ENCODE measurements at regions not wholly inside any gene's neighbourhood (a gene's known extent, or its start where the extent isn't known, plus 50 kb on each side); places are given as distances from the start of the nearest gene placed in this dataset.

- H3K27ac ChIP-seq (ENCODE audit: low read depth in 1 of 2, low read length in 1 of 2), result no peak overlapping the region
- no peak overlapping the region for H3K4me3 ChIP-seq (ENCODE audit: low read length in 2 of 2)
- H3K9me3 ChIP-seq (ENCODE audit: control insufficient read depth in 2 of 2, insufficient read depth in 1 of 2, low read length in 1 of 2), result no peaks in the 10 kb centered on the region
- WGBS, result 98% methylated on average over 21 of the region's 21 CpGs
- H3K36me3 ChIP-seq (ENCODE audit: control insufficient read depth in 2 of 2, insufficient read depth in 2 of 2, low read length in 1 of 2), result no peaks in the 10 kb centered on the region
- H3K4me1 ChIP-seq (ENCODE audit: control insufficient read depth in 2 of 2, insufficient read depth in 2 of 2, low read length in 2 of 2), result peaks cover 29 to 77% of the 10 kb centered on the region in 2 donors
- DNase-seq (ENCODE audit: low read depth in 6 of 9, low spot score in 9 of 9), result no peak
- peaks cover 0 to 10% of the 10 kb centered on the region in 2 donors for H3K27me3 ChIP-seq (ENCODE audit: control insufficient read depth in 2 of 2, insufficient read depth in 1 of 2, low read length in 1 of 2)
These were observed 49.9 kb upstream of the HS6ST1 start for GRCh38 chr2:128368437-128369107.

- Histone ChIP-seq H3K4me3 (ENCODE audit: low read length in 2 of 2) (no peak overlapping the region), H3K27me3 (ENCODE audit: control insufficient read depth in 2 of 2, insufficient read depth in 1 of 2, low read length in 1 of 2) (peaks cover 0 to 14% of the 10 kb centered on the region in 2 donors), H3K4me1 (ENCODE audit: control insufficient read depth in 2 of 2, insufficient read depth in 2 of 2, low read length in 2 of 2) (peaks cover 29 to 82% of the 10 kb centered on the region in 2 donors), H3K36me3 (ENCODE audit: control insufficient read depth in 2 of 2, insufficient read depth in 2 of 2, low read length in 1 of 2) (no peaks in the 10 kb centered on the region), H3K27ac (ENCODE audit: low read depth in 1 of 2, low read length in 1 of 2) (no peak overlapping the region), H3K9me3 (ENCODE audit: control insufficient read depth in 2 of 2, insufficient read depth in 1 of 2, low read length in 1 of 2) (no peaks in the 10 kb centered on the region)
- DNase-seq (ENCODE audit: low read depth in 6 of 9, low spot score in 9 of 9), result no peak
- 92% methylated on average over 12 of the region's 12 CpGs for WGBS
These were observed 50.5 kb upstream of the HS6ST1 start for GRCh38 chr2:128369108-128369555.

- no peak overlapping the region for H3K27ac ChIP-seq (ENCODE audit: low read depth in 1 of 2, low read length in 1 of 2)
- WGBS, result 94% methylated on average over 17 of the region's 17 CpGs
- no peaks in the 10 kb centered on the region for H3K9me3 ChIP-seq (ENCODE audit: control insufficient read depth in 2 of 2, insufficient read depth in 1 of 2, low read length in 1 of 2)
- peaks cover 0 to 14% of the 10 kb centered on the region in 2 donors for H3K27me3 ChIP-seq (ENCODE audit: control insufficient read depth in 2 of 2, insufficient read depth in 1 of 2, low read length in 1 of 2)
- no peaks in the 10 kb centered on the region for H3K36me3 ChIP-seq (ENCODE audit: control insufficient read depth in 2 of 2, insufficient read depth in 2 of 2, low read length in 1 of 2)
- no peak overlapping the region for H3K4me3 ChIP-seq (ENCODE audit: low read length in 2 of 2)
- DNase-seq (ENCODE audit: low read depth in 6 of 9, low spot score in 9 of 9), result no peak
- H3K4me1 ChIP-seq (ENCODE audit: control insufficient read depth in 2 of 2, insufficient read depth in 2 of 2, low read length in 2 of 2), result peaks cover 33 to 82% of the 10 kb centered on the region in 2 donors
These were observed 51.2 kb upstream of the HS6ST1 start for GRCh38 chr2:128369602-128370467.

- Histone ChIP-seq H3K4me1 (ENCODE audit: control insufficient read depth in 2 of 2, insufficient read depth in 2 of 2, low read length in 2 of 2) (peaks cover 37 to 87% of the 10 kb centered on the region in 2 donors), H3K27me3 (ENCODE audit: control insufficient read depth in 2 of 2, insufficient read depth in 1 of 2, low read length in 1 of 2) (peaks cover 0 to 16% of the 10 kb centered on the region in 2 donors), H3K4me3 (ENCODE audit: low read length in 2 of 2) (no peak overlapping the region), H3K27ac (ENCODE audit: low read depth in 1 of 2, low read length in 1 of 2) (no peak overlapping the region), H3K36me3 (ENCODE audit: control insufficient read depth in 2 of 2, insufficient read depth in 2 of 2, low read length in 1 of 2) (no peaks in the 10 kb centered on the region), H3K9me3 (ENCODE audit: control insufficient read depth in 2 of 2, insufficient read depth in 1 of 2, low read length in 1 of 2) (no peaks in the 10 kb centered on the region)
- DNase-seq (ENCODE audit: low read depth in 6 of 9, low spot score in 9 of 9), result no peak
- WGBS, result 96% methylated on average over 27 of the region's 27 CpGs
These were observed 52.0 kb upstream of the HS6ST1 start for GRCh38 chr2:128370468-128371247.

GRCh38 chr2:128371248-128371630 is 52.6 kb upstream of the HS6ST1 start:
- peaks cover 37 to 90% of the 10 kb centered on the region in 2 donors for H3K4me1 ChIP-seq (ENCODE audit: control insufficient read depth in 2 of 2, insufficient read depth in 2 of 2, low read length in 2 of 2)
- H3K36me3 ChIP-seq (ENCODE audit: control insufficient read depth in 2 of 2, insufficient read depth in 2 of 2, low read length in 1 of 2), result no peaks in the 10 kb centered on the region
- no peak overlapping the region for H3K27ac ChIP-seq (ENCODE audit: low read depth in 1 of 2, low read length in 1 of 2)
- DNase-seq (ENCODE audit: low read depth in 6 of 9, low spot score in 9 of 9), result no peak
- no peak overlapping the region for H3K4me3 ChIP-seq (ENCODE audit: low read length in 2 of 2)
- H3K27me3 ChIP-seq (ENCODE audit: control insufficient read depth in 2 of 2, insufficient read depth in 1 of 2, low read length in 1 of 2), result peaks cover 0 to 16% of the 10 kb centered on the region in 2 donors
- no peaks in the 10 kb centered on the region for H3K9me3 ChIP-seq (ENCODE audit: control insufficient read depth in 2 of 2, insufficient read depth in 1 of 2, low read length in 1 of 2)
- 94% methylated on average over 8 of the region's 8 CpGs for WGBS

- Histone ChIP-seq H3K36me3 (ENCODE audit: control insufficient read depth in 2 of 2, insufficient read depth in 2 of 2, low read length in 1 of 2) (no peaks in the 10 kb centered on the region), H3K27ac (ENCODE audit: low read depth in 1 of 2, low read length in 1 of 2) (no peak overlapping the region), H3K4me1 (ENCODE audit: control insufficient read depth in 2 of 2, insufficient read depth in 2 of 2, low read length in 2 of 2) (peaks cover 32 to 88% of the 10 kb centered on the region in 2 donors), H3K9me3 (ENCODE audit: control insufficient read depth in 2 of 2, insufficient read depth in 1 of 2, low read length in 1 of 2) (no peaks in the 10 kb centered on the region), H3K27me3 (ENCODE audit: control insufficient read depth in 2 of 2, insufficient read depth in 1 of 2, low read length in 1 of 2) (peaks cover 0 to 19% of the 10 kb centered on the region in 2 donors), H3K4me3 (ENCODE audit: low read length in 2 of 2) (no peak overlapping the region)
- peak in 2 of 9 donors; percentile 37 to 55 for DNase-seq (ENCODE audit: low read depth in 6 of 9, low spot score in 9 of 9)
- 82% methylated on average over 11 of the region's 11 CpGs for WGBS
These were observed 53.1 kb upstream of the HS6ST1 start for GRCh38 chr2:128371648-128372345.

- DNase-seq (ENCODE audit: low read depth in 6 of 9, low spot score in 9 of 9), result peak in 6 of 9 donors; percentile 36 to 82 (median 48)
- peaks cover 26 to 88% of the 10 kb centered on the region in 2 donors for H3K4me1 ChIP-seq (ENCODE audit: control insufficient read depth in 2 of 2, insufficient read depth in 2 of 2, low read length in 2 of 2)
- peaks cover 0 to 17% of the 10 kb centered on the region in 2 donors for H3K27me3 ChIP-seq (ENCODE audit: control insufficient read depth in 2 of 2, insufficient read depth in 1 of 2, low read length in 1 of 2)
- H3K9me3 ChIP-seq (ENCODE audit: control insufficient read depth in 2 of 2, insufficient read depth in 1 of 2, low read length in 1 of 2), result peaks cover 0 to 9% of the 10 kb centered on the region in 2 donors
- H3K36me3 ChIP-seq (ENCODE audit: control insufficient read depth in 2 of 2, insufficient read depth in 2 of 2, low read length in 1 of 2), result no peaks in the 10 kb centered on the region
- WGBS, result 53% methylated on average over 24 of the region's 24 CpGs
- H3K4me3 ChIP-seq (ENCODE audit: low read length in 2 of 2), result no peak overlapping the region
- no peak overlapping the region for H3K27ac ChIP-seq (ENCODE audit: low read depth in 1 of 2, low read length in 1 of 2)
These were observed 54.1 kb upstream of the HS6ST1 start for GRCh38 chr2:128372621-128373341.

- Histone ChIP-seq H3K4me3 (ENCODE audit: low read length in 2 of 2) (no peak overlapping the region), H3K36me3 (ENCODE audit: control insufficient read depth in 2 of 2, insufficient read depth in 2 of 2, low read length in 1 of 2) (no peaks in the 10 kb centered on the region), H3K9me3 (ENCODE audit: control insufficient read depth in 2 of 2, insufficient read depth in 1 of 2, low read length in 1 of 2) (peaks cover 0 to 10% of the 10 kb centered on the region in 2 donors), H3K27ac (ENCODE audit: low read depth in 1 of 2, low read length in 1 of 2) (no peak overlapping the region), H3K4me1 (ENCODE audit: control insufficient read depth in 2 of 2, insufficient read depth in 2 of 2, low read length in 2 of 2) (peaks cover 26 to 91% of the 10 kb centered on the region in 2 donors), H3K27me3 (ENCODE audit: control insufficient read depth in 2 of 2, insufficient read depth in 1 of 2, low read length in 1 of 2) (peaks cover 0 to 17% of the 10 kb centered on the region in 2 donors)
- DNase-seq (ENCODE audit: low read depth in 6 of 9, low spot score in 9 of 9), result no peak
- 98% methylated on average over 10 of the region's 10 CpGs for WGBS
These were observed 54.9 kb upstream of the HS6ST1 start for GRCh38 chr2:128373451-128374000.

Data from thymus (tissue), 11 donors.